ENCODE measurements at regions not wholly inside any gene's neighbourhood (a gene's known extent, or its start where the extent isn't known, plus 50 kb on each side); places are given as distances from the start of the nearest gene placed in this dataset.

- TF ChIP-seq EP300 (IDR thresholded peaks at IDR 0.05; ENCODE audit: borderline replicate concordance in 1 of 2, low read depth in 1 of 2, low read length in 1 of 2): no peak
- no peak for TF ChIP-seq GABPA (IDR thresholded peaks at IDR 0.05; ENCODE audit: low read depth)
- no peak for TF ChIP-seq FOXJ3 (CRISPR knock-in tag; IDR thresholded peaks at IDR 0.05)
- no peak for TF ChIP-seq CTCF (IDR thresholded peaks at IDR 0.05)
- TF ChIP-seq RFX5 (IDR thresholded peaks at IDR 0.05; ENCODE audit: low read length): no peak
Observed at GRCh38 chr18:47317824-47318508, 66.5 kb upstream of the SKOR2 start.

All from SK-N-SH (cell line).